ENCODE measurements at regions not wholly inside any gene's neighbourhood (a gene's known extent, or its start where the extent isn't known, plus 50 kb on each side); places are given as distances from the start of the nearest gene placed in this dataset.

DNA sequence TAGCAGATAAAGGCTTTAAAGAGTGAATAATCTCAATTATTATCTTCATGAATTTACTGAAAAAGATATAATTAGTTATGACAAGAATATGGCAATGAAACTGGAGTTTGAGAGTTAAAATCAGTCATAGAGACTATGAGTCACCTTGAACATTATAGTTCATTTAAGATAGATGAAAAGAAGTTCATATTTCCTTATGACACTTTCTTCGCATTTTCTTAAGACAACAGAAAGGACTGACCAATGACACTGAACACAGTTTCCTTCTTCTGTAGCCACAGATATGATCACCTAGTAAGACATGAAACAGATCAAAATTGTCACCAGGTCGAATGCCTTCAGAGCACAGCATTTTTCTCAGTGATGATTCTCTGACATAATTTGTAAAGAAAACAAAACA lies 202.1 kb downstream of the KLF12 start:
- no peak for TF ChIP-seq REST (IDR thresholded peaks at IDR 0.05; ENCODE audit: insufficient read depth in 1 of 2, low read depth in 2 of 2, low read length in 2 of 2)
- no peak for TF ChIP-seq SIN3A (IDR thresholded peaks at IDR 0.05; ENCODE audit: borderline replicate concordance, insufficient read depth, low read length)
- TF ChIP-seq POLR2AphosphoS5 (IDR thresholded peaks at IDR 0.05; ENCODE audit: low read depth, low read length): no peak
- TF ChIP-seq TAF1 (IDR thresholded peaks at IDR 0.05; ENCODE audit: borderline replicate concordance, insufficient read depth, low read length): no peak
- no peak for TF ChIP-seq FOXP2 (optimal IDR thresholded peaks at IDR 0.05; ENCODE audit: borderline replicate concordance, extremely low read depth, extremely low read length, insufficient read depth)

GRCh38 chr13:73929287-73929932 lies 204.8 kb downstream of the KLF12 start:
- TF ChIP-seq FOXP2 (optimal IDR thresholded peaks at IDR 0.05; ENCODE audit: borderline replicate concordance, extremely low read depth, extremely low read length, insufficient read depth) (no peak), POLR2AphosphoS5 (IDR thresholded peaks at IDR 0.05; ENCODE audit: low read depth, low read length) (no peak), SIN3A (IDR thresholded peaks at IDR 0.05; ENCODE audit: borderline replicate concordance, insufficient read depth, low read length) (no peak), REST (IDR thresholded peaks at IDR 0.05; ENCODE audit: insufficient read depth in 1 of 2, low read depth in 2 of 2, low read length in 2 of 2) (no peak), TAF1 (IDR thresholded peaks at IDR 0.05; ENCODE audit: borderline replicate concordance, insufficient read depth, low read length) (no peak)

GRCh38 chr13:73924607-73925006 lies 209.6 kb downstream of the KLF12 start:
- TF ChIP-seq POLR2AphosphoS5 (IDR thresholded peaks at IDR 0.05; ENCODE audit: low read depth, low read length): no peak
- no peak for TF ChIP-seq SIN3A (IDR thresholded peaks at IDR 0.05; ENCODE audit: borderline replicate concordance, insufficient read depth, low read length)
- no peak for TF ChIP-seq FOXP2 (optimal IDR thresholded peaks at IDR 0.05; ENCODE audit: borderline replicate concordance, extremely low read depth, extremely low read length, insufficient read depth)
- TF ChIP-seq REST (IDR thresholded peaks at IDR 0.05; ENCODE audit: insufficient read depth in 1 of 2, low read depth in 2 of 2, low read length in 2 of 2): no peak
- no peak for TF ChIP-seq TAF1 (IDR thresholded peaks at IDR 0.05; ENCODE audit: borderline replicate concordance, insufficient read depth, low read length)

DNA sequence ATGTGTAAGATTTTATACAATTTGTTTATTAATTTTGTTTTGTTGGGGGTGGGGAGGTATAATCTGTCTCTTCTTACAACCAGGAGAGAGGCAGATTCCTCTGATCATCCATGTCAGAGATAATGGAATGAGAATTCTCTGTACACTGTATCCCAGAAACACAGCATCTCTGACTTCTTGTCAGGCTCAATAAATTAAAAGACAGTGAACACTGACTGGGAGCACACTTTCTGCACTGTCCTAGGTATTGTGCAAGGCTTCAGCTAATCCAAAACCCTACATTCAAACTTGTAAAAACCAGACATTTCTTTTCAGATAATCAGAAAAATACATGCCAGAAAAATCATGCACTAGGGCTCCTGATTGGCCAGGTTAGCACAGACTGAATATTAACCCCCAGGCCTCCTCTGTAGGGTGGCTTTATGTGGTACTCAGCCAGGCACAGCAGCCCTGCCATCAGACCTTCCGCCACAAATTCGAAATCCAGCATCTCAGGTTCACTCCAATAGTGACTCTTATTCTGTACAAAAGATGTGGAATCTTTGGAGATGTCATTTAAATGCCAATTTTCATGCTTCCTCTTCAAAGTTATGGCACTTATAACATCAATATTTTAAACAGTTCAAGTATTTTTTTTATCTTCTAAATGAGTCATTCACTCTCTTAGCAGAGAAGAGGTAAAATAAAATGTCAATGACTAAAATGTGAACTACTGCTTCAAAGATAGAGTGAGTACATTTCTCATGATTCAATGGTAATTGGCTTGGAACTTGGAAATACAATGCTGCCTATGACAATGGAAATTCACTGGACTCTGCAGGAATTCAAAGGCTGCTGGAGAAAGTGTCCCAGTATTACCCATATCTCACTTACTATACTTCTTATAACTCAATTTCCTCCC lies 211.5 kb downstream of the KLF12 start:
- no peak for TF ChIP-seq SIN3A (IDR thresholded peaks at IDR 0.05; ENCODE audit: borderline replicate concordance, insufficient read depth, low read length)
- no peak for TF ChIP-seq REST (IDR thresholded peaks at IDR 0.05; ENCODE audit: insufficient read depth in 1 of 2, low read depth in 2 of 2, low read length in 2 of 2)
- TF ChIP-seq FOXP2 (optimal IDR thresholded peaks at IDR 0.05; ENCODE audit: borderline replicate concordance, extremely low read depth, extremely low read length, insufficient read depth): no peak

All from PFSK-1 (cell line).